HEK293T (cell line): ENCODE measurements at regions not wholly inside any gene's neighbourhood (a gene's known extent, or its start where the extent isn't known, plus 50 kb on each side); places are given as distances from the start of the nearest gene placed in this dataset.

Source experiments
- ARNT ChIP-seq: fragments of 450-650 bp; IDR thresholded peaks from 2 replicates; pipeline ENCODE4 v1.6.1; 2017; ENCODE audit warnings: mild to moderate bottlenecking
- BHLHE40 ChIP-seq: fragments of 450-650 bp; IDR thresholded peaks from 2 replicates; pipeline ENCODE4 v1.6.1; 2016; ENCODE audit warnings: mild to moderate bottlenecking, moderate library complexity, borderline replicate concordance
- CTBP1 ChIP-seq: fragments of 450-650 bp; IDR thresholded peaks from 2 replicates; pipeline ENCODE4 v1.6.1; 2016; ENCODE audit warnings: borderline replicate concordance
- ELF4 ChIP-seq: fragments of 450-650 bp; IDR thresholded peaks from 2 replicates; pipeline ENCODE4 v1.6.1; 2017; ENCODE audit warnings: antibody characterized with exemption
- FOXA1 ChIP-seq: fragments of 450-650 bp; IDR thresholded peaks from 2 replicates; pipeline ENCODE4 v1.6.1; 2016; ENCODE audit warnings: mild to moderate bottlenecking
- FOXK2 ChIP-seq: fragments of 450-650 bp; IDR thresholded peaks from 2 replicates; pipeline ENCODE4 v1.6.1; 2016; ENCODE audit warnings: mild to moderate bottlenecking
- FOXM1 ChIP-seq: fragments of 450-650 bp; IDR thresholded peaks from 2 replicates; pipeline ENCODE4 v1.6.1; 2017; ENCODE audit warnings: mild to moderate bottlenecking, borderline replicate concordance
- HDGF ChIP-seq: fragments of 450-650 bp; IDR thresholded peaks from 2 replicates; pipeline ENCODE4 v1.6.1; 2017; ENCODE audit warnings: antibody characterized with exemption, borderline replicate concordance
- NFRKB ChIP-seq: fragments of 450-650 bp; IDR thresholded peaks from 2 replicates; pipeline ENCODE4 v1.6.1; 2016; ENCODE audit warnings: mild to moderate bottlenecking, moderate library complexity
- PKNOX1 ChIP-seq: fragments of 450-650 bp; IDR thresholded peaks from 2 replicates; pipeline ENCODE4 v1.6.1; 2016
- SP1 ChIP-seq: fragments of 450-650 bp; IDR thresholded peaks from 2 replicates; pipeline ENCODE4 v1.6.1; 2017
- SUZ12 ChIP-seq: fragments of 450-650 bp; IDR thresholded peaks from 2 replicates; pipeline ENCODE4 v1.6.1; 2016; ENCODE audit warnings: mild to moderate bottlenecking
- TARDBP ChIP-seq: fragments of 450-650 bp; IDR thresholded peaks from 2 replicates; pipeline ENCODE4 v1.6.1; 2016
- ZNF384 ChIP-seq: fragments of 450-650 bp; IDR thresholded peaks from 2 replicates; pipeline ENCODE4 v1.6.1; 2016

- TF ChIP-seq SUZ12 (no peak), ARNT (no peak), PKNOX1 (no peak), FOXA1 (no peak), HDGF (no peak), ELF4 (no peak), TARDBP (no peak), SP1 (no peak), CTBP1 (no peak), BHLHE40 (no peak), ZNF384 (no peak), FOXM1 (no peak), NFRKB (no peak), FOXK2 (no peak)
Measured at GRCh38 chr16:85466304-85466700, 146.8 kb upstream of the GSE1 start.
